ENCODE measurements at regions not wholly inside any gene's neighbourhood (a gene's known extent, or its start where the extent isn't known, plus 50 kb on each side); places are given as distances from the start of the nearest gene placed in this dataset.
"Not testable (repeated sequence)": the region's sequence is repeated elsewhere in the genome, so short reads cannot be mapped to it uniquely, and the experiment has no call there.

DNA sequence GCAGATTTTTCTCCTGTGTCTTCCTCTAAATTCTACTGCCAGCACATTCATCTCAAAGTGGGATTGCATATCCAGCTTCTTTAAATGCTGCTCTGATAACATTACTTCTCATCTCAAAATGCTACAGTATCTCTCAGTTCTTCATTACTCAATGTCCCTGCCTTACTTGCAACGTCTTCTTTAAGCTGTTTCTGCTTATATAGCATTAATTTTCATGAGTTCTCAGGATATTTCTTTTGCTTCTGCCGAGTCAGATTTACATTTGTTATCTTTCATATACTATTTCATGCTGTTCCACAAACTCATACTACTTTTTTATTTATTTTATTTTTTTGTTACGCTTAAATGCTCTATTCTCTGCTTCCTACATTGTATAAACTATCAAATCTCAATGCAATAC lies 1223.5 kb upstream of the FAM98A start:
- DNase-seq (ENCODE audit: low spot score): no peak

DNA sequence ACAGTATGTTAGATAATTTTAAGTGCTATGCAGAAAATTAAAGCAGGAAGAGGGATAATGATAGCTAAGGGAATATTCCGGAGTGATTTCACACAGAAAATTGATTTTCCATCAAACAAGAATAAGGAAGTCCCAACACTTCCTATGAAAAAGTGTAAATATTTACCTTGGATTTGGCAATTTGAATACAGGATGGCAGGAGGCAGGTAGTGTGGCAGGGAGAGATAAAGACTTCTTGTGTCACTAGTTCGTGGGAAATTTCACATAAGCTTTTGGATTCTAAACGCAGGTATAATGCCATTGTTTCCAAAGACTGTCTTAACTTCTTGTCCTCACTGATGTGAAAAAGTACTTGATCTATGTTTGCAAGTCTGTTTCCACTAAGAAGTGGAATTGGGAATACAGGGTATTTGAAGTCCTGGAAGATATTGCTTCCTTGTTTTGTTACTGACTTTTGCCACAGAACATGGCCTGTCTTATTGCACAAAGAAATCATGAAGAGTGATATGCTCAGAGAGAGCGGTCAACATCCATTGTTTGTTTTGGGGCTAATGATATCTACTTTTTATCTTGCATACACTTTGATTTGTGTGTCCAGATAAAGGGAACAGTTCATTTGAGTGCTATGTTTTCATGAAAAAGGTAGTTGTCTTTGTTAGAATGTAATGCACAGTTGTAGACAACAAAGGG lies 1216.1 kb upstream of the FAM98A start:
- DNase-seq (ENCODE audit: low spot score): no peak

DNA sequence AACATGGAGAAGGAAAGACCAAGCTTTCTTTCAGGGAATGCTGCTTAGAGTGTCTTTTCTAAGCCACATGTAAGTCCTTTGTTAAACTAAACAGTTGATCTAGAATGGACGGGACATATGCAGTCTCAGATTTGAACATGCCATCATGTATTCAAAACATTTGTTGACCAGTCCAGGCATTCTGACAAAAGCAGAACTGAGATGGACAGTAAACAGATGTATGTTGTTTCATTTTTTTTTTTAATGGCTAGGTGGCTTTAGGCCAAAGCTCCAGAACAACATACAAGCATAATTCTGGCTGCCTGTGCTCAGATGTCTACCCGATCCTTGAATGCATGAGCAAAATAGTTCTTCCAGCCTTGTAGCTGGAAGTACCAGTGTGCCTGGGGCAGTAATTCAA lies 1211.4 kb upstream of the FAM98A start:
- DNase-seq (ENCODE audit: low spot score): no peak

DNA sequence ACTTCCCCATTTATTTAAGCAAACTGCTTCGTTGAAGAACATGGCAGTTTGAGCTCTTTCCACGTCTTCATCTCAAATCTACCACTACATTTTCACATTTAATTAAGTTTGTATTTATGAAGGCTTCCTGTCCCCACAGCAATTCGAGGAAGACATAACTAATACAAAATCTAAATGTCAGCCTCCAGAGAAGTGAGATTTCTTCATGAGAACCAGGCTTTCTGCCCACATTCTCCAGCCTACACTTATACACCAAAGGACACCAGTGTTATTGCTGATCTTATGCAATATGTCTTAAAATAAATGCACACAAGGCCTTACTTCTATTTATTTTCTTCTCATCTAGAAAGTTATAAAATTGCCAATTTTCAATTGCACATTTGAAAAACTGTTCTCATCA lies 1209.3 kb upstream of the FAM98A start:
- no peak for DNase-seq (ENCODE audit: low spot score)

DNA sequence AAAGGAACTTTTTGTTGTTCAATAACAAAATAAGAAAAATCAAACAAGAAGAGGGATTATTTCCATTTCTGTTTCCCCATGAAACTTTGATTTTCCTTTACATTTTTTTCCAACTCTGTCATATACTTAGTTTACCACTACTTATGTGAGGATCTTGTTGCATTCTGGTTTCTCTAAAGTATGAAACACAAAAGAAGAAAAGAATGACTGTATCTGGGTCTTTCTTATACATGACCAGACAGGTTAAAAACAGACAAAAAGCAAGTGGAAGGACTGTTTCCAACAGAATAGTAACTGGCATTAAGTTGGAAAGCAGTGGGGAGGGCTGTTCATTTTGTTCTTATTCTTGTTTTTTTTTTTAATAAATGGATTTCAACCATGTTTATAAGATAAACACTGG lies 1207.8 kb upstream of the FAM98A start:
- no peak for DNase-seq (ENCODE audit: low spot score)

DNA sequence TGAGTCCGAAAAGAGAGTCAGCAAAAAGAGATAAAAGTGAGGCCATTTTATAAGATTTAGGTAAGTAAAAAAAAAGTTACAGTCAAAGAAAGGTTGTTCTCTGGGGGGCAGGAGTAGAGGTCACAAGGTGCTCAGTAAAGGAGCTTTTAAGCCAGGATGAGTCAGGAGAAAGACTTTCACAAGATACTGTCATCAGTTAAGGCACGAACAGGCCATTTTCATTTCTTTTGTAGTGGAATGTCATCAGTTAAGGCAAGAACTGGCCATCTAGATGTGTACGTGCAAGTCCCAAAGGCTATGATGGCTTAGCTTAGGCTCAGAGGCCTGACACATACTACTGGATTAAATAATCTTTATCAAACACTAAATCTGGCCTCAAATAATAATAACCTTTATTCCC lies 1207.3 kb upstream of the FAM98A start:
- no peak for DNase-seq (ENCODE audit: low spot score)

DNA sequence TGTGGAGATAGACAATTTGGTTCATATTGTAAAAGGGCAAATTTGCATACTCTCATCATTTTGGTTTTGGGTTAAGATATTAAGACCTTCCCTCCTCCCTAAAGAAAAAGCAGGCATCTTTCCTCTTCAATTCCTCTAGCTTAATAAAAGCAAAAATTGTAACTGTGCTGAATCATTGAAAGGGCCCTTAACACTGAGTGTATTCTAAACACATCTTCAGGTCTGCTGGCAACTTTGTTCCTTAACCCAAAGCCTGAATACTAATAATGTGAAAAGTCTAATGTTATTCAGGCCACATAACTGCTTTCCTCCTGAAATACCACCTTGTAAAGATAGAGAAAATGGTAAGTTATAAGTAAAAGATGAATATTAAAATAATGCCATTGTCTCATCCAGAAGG lies 1200.5 kb upstream of the FAM98A start:
- no peak for DNase-seq (ENCODE audit: low spot score)

DNA sequence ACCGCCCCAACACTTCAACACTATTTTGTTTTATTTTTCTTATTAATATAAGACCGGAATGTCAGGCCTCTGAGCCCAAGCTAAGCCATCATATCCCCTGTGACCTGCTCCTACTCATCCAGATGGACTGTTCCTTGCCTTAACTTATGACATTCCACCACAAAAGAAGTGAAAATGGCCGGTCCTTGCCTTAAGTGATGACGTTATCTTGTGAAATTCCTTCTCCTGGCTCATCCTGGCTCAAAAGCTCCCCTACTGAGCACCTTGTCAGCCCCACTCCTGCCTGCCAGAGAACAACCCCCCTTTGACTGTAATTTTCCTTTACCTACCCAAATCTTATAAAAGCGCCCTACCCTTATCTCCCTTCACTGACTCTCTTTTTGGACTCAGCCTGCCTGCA lies 1196.5 kb upstream of the FAM98A start:
- not testable (repeated sequence) for DNase-seq (ENCODE audit: low spot score)

DNA sequence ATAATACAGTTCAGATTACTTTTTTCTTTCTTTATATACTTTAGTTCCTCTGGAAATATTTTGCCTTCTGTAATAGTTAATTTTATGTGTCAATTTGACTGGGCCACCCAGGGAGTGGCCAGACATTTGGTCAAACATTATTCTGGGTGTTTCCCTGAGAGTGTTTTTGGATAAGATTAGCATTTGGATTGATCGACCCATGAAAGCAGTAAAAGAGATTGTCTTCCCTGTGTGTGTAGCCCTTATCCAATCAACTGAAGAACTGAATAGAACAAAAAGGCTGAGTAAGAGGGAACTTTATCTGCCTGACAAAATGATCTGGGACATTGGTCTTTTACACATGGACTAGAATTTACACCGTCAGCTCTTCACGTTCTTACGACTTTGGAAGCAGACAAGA lies 1190.1 kb upstream of the FAM98A start:
- DNase-seq (ENCODE audit: low spot score): no peak

DNA sequence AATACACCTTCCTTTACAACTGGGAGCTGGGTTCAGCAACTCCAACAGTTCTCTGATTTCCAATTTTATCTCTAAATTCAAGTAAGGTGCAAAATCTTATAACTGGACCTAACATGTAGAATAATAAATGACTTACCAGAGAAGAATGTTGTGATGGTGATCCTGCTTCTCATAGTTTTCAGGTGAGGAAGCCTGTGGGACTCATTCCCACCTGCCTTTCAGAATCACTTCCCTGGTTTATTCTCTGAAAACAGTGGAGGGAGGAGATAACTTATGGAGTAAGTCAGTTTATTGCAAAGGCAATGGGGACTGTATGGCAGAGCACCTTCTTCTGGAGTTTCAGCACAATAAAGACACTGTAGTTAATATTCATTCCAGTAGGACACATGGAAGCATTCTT lies 1188.2 kb upstream of the FAM98A start:
- no peak for DNase-seq (ENCODE audit: low spot score)

DNA sequence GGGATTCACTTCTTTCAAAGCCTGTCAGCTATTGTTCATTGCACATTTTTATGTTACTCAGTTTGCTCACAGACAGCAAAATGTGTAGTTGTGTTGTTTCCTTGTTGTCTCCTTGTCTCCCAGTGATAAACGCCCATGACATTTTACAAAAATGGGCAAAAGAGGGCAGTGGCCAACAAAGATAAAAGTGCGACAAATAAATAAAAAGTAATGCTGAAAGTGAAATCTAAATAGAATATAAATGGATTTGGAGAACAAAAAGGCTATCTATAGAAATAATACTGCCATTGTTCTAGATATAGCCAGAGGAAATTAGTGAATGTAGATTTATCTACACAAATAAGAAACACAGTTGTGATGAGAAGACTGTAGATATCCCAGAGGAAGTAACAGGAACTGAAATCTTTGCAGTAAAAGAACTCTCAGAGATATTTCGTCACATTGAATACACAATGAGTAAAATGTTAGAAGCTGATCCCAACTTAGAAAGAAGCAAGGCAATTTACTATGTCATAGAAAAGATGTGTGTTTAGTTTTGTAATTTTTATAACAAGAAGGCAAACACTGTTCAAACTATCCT lies 1186.2 kb upstream of the FAM98A start:
- DNase-seq (ENCODE audit: low spot score): no peak

DNA sequence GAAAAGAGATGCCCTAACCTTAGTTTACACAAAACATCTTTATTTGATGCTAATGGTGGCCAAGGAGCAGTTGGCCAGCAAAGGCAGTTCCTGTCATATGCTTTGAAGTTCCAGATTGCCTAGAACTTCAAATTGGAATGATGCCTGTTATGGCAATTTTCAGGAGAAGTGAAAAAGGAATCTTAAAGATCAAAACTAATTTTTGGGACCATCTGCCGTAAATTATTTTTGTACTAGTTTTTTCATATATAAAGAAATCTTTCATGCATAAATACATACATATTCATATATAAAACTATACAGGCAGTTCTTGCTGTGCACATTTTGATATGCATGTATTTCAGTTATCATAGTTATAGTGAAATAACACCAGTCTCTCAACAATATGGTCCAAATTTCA lies 1185.6 kb upstream of the FAM98A start:
- DNase-seq (ENCODE audit: low spot score): no peak

DNA sequence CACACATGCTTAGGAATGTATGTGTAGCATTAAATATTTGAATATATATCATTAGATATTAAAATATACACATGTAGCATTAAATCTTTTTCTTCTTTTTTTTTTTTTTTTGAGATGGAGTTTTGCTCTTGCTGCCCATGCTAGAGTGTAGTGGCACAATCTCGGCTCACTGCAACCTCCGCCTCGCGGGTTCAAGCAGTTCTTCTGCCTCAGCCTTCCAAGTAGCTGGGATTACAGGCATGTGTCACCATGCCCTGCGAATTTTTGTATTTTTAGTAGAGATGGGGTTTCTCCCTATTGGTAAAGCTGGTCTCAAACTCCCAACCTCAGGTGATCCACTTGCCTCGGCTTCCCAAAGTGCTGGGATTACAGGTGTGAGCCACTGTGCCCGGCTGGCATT lies 1151.6 kb upstream of the FAM98A start:
- not testable (repeated sequence) for DNase-seq (ENCODE audit: low spot score)

DNA sequence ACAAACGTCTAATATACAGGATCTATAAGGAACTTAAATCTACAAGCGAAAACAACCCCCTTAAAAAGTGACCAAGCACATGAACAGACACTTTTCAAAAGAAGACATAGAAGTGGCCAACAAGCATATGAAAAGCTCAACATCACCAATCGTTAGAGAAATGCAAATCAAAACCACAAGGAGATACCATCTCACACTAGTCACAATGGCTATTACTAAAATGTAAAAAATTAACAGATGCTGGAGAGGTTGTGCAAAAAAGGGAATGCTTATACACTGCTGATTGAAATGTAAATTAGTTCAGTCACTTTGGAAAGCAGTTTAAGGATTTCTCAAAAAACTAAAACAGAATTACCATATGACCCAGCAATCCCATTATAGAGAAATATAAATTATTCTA lies 1148.5 kb upstream of the FAM98A start:
- no peak for DNase-seq (ENCODE audit: low spot score)

DNA sequence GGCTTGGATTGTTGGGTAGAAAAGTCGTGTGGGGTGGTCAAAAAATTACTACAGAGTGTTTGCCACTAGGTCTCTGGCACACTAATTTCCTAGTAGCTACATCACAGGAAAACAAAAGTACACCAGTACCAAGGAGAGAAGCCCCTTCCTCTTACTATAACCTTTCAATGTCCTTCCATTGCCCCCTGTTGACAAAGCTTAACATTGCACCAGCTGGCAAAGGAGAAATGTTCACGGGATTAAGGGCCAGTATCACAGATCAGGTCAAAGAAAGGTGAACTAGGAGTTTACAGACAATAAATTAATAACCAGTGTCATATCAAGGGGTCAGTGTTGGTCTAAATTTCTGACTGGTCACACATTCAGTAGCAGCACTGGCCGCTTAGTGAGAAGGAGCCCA lies 1139.6 kb upstream of the FAM98A start:
- no peak for DNase-seq (ENCODE audit: low spot score)

DNA sequence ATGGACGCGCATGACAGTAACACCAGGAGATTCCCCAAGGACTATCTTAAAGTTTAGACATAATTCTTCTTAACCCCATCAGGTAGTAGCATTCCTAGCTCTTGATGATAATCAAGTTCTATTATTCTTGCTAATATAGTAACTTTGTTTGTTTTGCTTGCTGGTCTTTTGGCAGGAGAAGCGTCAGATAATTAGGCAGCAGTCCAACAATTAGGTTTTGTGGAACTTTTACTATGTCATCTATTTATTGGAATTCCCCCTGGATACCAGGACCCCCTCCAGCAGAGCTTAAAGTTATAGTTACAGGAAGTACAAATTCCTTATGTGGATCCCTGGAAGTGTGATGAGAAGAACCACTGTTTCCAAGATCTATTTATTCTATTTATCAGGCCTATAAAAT lies 1138.0 kb upstream of the FAM98A start:
- DNase-seq (ENCODE audit: low spot score): no peak

DNA sequence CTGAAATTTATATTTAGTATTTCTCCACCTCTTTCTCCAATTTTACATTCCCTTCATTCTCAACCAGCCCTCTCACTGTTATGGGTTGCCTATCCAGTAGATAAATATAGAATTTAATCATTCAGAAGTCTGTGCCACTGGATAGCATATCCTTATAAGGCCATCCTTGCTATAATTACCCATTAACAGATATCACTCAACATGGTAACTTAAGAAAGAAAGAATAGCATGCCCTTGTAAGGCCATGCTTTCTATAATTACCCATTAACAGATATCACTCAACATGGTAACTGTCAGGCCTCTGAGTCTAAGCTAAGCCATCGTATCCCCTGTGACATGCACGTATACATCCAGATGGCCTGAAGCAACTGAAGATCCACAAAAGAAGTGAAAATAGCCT lies 1137.4 kb upstream of the FAM98A start:
- no peak for DNase-seq (ENCODE audit: low spot score)

DNA sequence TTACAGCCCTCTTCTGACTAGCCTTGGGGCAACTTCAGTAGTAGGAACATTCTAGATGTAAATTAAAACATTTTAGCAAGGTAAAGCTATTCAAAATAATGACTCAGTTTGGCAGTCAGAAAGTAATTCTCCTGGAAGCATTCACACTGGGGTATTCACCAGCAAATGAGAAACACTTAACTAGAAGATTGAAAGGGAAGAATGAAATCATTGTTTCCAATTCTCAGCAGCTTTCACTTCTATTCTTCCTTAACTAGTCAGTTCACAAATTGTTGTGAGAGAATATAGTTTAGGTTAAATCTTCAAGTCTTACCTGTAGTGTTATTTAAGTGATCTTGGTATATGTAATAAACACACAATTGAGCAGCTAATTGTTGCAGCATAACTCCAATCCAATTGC lies 1135.6 kb upstream of the FAM98A start:
- no peak for DNase-seq (ENCODE audit: low spot score)

DNA sequence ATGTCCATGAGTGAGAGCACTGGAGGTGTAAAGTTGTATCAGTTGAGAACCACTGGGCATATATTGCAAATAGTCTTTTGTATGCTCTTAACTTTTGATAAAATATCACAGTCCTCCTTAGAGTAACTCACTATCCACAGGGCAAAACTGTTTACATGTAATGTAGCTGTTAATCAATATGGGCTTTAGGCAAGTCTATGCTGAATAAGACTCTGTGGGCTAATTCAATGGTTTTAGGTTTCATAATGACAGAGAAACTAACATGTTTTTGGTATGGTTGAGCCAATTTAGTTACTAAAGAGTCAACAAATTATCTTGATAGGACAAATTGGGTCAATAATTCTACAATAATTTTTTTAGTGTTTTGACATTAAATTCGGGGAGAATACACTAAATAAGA lies 1134.9 kb upstream of the FAM98A start:
- DNase-seq (ENCODE audit: low spot score): no peak

DNA sequence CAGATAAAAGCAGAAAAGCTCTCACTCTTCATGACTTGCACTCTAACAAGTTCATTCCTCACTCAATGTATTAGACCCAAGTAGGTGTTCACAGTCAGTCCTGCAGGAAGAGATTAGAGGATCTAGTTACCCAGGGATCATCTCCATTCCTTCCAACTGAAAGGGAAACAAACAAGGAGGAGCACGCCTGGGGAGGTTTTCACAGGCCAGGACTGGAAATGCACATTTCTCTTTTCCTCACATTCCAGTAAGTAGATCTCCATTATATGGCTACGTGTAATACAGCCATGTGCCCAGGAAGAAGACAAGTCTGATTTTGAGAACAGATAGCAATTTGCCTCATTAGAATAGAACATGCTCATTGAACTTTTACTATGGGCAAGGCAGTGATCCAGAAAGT lies 1132.2 kb upstream of the FAM98A start:
- no peak for DNase-seq (ENCODE audit: low spot score)

DNA sequence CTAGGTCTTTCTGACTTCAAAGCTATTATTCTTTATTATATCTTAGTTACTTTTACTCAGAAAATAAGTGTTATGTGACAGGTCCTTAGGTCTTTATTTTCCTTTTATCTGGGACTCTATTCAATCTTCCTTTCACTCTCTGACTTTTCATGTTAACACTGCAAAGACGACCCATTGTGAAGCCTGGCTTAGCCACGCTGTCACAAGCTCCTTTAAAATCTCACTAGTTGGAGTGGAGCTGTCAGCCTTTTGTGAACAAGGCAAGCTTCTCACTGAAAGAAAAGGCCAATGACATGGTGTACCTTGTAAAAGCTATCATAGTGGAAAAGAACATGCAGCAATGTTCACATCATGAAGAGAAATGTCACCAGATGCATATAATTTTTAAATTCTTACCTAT lies 1130.7 kb upstream of the FAM98A start:
- no peak for DNase-seq (ENCODE audit: low spot score)

DNA sequence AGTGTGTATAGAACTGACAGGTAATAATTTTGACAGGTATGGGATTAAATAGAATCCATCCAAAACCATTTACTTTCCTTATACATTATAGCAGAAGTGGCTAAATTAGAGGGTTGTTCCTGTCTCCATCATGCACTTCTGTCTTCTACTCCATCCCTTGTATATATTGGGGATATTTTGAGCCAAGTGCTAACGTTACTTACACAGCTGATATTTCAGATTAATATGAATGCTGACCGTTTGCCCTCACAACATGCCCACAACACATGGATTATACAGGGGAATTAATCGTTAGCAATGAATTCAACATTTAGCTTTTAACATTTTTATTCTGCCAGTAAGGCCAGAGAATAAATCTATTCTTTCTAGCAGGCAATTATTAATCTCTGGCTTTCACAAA lies 1125.0 kb upstream of the FAM98A start:
- DNase-seq (ENCODE audit: low spot score): no peak

DNA sequence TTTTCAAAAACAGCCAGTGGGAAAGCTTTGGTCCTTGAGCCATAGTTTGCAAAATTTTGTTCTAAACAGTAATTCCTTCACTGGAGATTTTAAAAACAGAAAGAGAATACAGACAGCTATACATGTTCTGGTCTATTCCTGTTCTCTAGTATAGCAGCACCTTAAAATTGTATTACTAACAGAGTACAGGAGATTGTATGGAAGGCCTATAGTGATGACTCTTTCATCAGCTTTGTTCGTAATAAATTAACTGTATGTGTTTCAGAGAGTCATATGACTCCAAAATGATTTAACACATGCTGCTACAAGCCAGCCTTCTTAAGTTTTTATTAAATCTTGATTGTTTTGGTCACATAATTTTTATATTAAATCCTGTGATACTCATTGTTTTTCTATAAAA lies 1124.6 kb upstream of the FAM98A start:
- DNase-seq (ENCODE audit: low spot score): no peak

DNA sequence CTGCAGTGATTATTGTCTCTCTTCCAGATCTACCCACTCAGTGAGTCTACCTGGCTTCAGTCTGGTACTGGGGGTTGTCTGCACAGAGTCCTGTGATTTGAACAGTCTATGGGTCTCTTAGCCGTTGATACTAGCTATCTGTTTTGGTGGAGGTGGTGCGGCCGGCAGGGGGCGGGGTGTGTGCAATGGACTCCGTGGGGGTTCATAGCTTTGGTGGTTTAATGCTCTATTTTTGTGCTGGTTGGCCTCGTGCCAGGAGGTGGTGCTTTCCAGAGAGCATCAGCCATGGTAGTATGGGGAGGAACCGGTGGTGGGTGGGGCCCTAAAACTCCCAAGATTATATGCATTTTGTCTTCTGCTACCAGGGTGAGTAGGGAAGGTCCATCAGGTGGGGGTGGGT lies 1120.1 kb upstream of the FAM98A start:
- no peak for DNase-seq (ENCODE audit: low spot score)

All from AG08396 (cell line).